TTC549 (cell line): ENCODE measurements at regions not wholly inside any gene's neighbourhood (a gene's known extent, or its start where the extent isn't known, plus 50 kb on each side); places are given as distances from the start of the nearest gene placed in this dataset.
"Not testable (repeated sequence)": the region's sequence is repeated elsewhere in the genome, so short reads cannot be mapped to it uniquely, and the experiment has no call there.

Experiments
- FAIRE-seq: peaks from 2 replicates; lab custom pipeline; 2012; peaks lifted over from hg19 to GRCh38; lab: Jason Lieb, UNC

DNA sequence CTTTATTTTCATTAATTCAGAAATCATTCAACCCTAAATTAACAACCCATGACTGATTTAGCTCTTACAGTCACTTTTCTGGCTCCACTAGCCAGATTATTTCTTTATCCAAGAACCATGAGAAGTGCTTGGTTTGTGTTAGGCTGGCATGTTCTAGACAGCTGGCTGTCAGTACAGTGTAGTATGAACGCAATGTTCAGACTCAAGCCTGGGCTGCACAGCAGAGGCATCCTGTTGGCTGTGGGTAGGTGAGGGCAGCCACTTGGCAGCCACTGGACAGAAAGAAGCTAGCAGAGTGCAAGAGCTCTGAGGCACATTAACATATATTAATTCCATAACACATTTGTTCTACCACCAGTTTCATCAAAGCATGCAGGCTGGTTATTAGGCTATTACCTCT, 522.9 kb upstream of the FSHR start:
- FAIRE-seq, result no peak

DNA sequence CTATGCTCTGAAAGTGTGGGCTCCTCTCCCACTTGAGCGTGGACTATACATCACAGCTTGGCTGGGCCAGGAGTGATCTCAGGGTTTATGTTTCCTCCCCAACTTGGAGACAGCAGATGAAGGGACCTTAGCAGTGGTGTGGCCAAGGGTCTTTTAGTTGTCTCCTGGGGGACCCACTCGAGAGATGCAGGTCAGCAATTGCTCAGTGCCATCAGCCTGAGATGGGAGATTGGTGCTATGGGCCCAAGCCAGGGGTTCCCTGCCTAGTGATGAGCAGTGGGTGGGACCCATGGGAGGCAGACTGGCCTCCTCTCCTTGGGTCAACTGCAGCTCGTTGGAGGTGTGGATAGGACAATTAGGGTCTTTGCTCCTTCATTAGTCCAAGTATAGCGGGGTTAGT, 510.5 kb upstream of the FSHR start:
- FAIRE-seq, result no peak

DNA sequence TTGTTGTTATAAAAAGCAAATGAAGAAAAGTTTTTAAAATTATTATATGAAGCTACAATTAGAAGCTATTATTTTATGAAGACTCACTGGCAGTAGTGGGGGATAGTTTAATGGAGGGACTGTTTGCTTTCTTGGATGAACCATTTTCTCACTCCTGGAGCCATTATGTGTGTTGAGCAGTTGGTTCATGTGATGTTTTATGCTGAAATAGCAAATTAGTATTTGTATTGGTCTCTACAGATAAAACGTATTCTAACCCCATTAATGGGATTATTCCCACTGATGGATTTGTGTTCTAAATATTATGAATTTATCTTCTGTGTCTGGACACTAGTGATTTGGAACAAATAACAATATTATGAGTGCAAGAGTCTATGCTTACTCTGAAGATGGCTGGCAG, 507.5 kb upstream of the FSHR start:
- no peak for FAIRE-seq

DNA sequence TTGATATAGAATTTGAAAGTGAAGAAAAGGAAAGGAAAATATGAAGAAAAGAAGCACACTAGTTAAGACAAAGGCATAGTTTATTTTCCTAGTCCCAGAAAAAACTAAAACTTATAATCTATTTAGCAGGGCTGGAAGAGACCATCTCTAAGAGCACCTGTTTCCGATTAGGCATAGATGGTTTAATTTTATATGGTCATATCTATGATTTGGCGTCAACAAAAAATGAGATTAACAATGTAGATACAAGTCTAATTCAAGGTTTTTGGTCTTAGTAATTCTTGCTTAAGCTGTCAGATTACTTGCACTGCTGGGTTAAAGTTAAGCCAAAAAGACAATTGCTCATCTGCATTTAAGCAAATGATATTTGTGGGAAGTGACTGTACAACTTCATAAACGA, 502.5 kb upstream of the FSHR start:
- no peak for FAIRE-seq

DNA sequence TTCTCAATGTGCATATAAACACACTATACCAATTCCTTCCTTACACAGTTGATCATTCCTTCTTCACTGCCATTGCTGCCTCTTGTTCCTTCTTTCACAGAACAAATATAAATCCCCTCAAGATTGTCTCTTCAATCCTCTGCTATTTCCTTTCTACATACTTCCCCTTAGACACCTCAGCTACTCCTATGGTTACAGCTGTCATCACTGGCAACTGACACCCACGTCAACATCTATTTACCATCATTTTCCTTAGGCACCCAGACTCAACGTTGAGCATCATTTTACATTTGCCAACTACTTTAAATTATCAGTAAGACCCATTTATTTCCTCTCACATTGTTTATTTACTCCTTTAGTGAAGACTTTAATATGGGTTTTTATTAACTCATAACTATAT, 488.8 kb upstream of the FSHR start:
- FAIRE-seq, result no peak

DNA sequence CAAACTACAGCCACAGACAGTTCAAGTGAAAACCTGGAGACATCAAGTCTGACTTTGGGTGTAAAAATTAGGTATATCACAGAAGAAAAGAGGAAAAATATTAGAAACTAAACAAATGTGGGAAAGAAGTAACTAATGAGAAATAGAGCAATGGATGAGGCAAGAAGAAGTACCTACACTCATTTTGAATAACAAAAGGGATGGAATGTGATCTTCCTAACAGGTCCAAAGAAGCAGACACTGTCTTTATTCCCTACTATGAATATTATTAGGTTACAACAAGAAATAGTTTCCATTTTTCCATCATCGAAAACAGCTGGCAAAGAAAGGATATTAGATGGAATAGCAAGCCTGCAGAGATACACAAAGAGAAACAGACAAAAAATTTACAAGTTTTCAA, 486.3 kb upstream of the FSHR start:
- FAIRE-seq, result no peak

DNA sequence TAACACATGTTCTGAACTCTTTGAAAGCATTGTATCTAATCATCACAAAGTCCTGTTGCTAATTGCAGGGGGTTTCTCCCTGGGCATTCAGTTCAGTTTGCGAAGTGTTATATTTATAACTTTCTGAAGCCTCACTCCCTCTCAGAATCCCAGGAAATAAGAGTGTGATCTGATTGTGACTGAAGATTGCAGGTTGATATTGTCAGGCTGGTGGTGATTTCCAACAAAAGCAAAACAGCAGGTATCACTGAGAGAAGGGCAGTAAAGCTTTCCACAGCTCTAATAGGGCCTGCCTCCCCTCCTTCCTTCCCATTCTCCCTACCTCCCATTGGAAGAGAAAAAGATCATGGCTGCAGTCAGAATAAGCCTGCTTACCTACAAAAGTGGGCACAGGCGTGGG, 466.7 kb upstream of the FSHR start:
- no peak for FAIRE-seq

DNA sequence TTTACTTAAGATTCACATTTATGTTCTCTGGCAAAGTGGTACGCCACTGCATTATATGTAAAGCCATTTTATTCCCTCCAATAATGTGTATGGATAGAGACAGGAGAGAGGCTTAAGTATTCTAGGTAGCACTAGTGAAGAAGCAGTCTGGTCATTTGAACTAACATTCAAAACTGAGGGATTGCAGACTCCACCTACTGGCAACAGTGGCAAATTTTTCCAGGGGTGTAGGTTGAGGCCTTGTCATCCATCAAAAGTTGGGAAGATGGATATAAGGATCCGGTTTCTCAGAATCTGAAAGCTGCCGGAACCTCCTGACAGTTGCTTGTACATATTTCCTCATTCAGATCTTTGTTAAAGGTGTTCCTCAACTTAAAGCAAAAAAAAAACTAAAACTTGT, 465.5 kb upstream of the FSHR start:
- FAIRE-seq, result no peak

DNA sequence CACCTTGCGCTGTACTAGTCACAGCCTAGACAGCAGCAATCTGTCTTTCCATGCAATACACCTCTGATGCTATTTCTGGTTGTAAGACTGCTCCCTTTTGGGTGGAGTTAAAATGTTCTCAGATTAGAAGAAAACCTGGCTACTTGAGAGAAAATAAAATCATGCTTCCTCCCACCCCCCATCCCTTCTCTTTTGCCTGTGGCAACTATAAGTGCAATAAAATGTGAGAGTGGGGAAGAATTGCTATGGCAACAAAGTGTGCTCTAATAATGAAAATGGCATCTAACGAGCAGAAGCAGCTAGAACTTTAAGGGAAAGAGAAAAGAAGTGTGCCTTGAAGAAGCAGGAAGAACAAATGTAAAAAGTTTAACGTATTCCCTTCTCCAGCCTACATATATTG, 464.2 kb upstream of the FSHR start:
- FAIRE-seq, result no peak

DNA sequence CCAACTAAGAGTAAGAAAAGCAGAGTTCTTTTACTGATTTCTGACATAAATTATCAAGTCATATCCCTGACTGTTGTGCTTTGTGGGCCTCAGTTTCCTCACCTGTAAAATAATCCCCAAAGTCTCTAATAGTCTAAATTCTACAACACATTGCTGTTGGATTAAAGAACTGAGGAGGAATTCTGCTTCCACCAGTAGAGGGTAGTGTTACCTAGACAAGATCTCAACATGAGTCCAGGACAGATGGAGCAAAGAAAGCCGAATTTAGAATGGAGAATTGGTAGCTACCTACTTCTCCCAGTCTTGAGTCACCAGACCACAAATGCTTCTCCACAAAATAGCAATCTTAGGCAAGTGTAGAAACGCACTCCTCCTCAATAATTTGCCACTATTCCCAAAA, 462.5 kb upstream of the FSHR start:
- FAIRE-seq, result no peak

DNA sequence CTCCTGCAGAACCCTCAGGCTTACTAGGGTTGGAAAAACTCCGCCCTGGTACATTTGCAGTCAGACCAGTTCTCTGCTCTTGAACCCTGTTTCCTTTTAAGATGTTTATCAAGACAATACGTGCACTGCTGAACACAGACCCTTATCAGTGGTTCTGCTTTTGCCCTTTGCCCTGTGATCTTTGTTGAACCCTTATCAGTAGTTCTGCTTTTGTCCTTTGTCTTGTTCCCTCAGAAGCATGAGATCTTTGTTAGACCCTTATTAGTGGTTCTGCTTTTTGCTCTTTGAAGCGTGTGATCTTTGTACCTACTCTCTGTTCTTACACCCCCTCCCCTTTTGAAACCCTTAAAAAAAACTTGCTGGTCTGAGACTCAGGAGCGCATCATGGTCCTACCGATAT, 457.5 kb upstream of the FSHR start:
- FAIRE-seq, result not testable (repeated sequence)

DNA sequence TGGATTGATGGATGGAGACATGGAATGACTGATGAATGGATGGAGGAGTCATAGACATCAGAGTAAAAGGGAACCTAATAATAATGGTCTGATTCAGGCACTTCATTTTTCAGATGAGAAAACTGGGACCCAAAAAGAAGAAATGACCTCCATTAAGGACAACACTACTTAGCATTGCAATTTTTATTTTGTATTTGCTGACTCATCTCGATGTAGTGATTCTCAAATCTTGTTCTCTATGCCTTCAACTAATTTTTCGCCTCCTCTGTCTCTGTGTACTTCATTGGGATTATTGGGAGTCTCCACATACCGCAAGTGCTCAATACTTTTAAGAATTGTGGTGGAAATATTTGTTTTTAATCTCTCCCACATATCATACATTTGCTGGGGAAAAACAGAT, 446.2 kb upstream of the FSHR start:
- FAIRE-seq, result no peak

DNA sequence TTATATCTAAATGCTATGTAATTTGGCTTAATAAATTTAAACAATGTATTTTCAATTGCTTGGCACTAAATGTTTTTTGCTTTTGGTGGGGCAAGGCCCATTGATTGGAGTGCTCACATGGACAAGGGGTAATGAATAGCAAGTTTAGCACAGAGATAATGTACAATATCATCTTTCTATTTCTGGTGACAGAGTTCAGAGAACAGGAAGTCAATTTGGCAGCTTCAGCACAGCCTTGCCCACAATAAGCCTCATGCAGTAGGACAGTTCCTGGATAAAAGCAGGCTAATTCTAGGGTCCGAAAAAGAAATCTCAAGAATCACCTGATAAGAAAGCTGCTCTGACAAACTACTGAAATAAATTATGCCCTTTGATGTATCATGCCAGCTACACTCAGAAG, 443.9 kb upstream of the FSHR start:
- FAIRE-seq, result no peak

DNA sequence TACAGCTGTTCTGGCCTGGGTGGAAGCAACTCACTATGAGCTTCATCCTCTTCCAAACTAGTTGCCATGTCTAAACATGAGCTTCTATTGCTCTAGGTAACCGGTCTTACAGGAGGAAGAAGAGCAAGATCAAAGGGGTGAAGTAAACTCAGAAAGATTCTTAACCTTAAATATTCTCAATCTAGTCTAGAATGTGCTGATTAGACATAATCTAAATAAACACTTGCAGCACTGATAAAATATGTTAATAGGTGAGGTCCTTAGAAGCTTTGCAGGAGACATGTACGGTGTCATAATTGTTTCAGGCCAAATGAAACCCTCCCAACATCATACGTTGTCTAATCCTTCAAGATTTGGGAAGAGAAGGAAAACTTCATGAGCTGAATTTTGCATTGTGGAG, 431.6 kb upstream of the FSHR start:
- no peak for FAIRE-seq

DNA sequence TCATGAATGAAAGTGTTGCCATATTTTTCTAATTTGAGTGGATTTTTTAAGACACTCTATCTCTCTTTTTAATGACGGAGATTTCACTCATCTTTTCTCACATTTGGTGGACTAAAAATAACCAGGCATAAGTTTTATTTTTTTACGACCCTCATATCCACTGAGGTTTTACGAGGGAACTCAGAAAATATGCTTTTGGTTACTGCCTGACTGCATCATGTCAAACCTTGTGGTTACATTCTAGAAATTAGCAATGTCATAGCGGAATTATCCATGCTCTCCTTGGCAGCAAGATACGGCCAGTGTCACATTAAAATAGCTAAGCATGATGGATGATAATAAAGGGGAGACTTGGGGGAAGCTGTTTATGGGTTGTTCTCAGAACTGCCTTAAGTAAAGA, 428.6 kb upstream of the FSHR start:
- FAIRE-seq, result no peak

DNA sequence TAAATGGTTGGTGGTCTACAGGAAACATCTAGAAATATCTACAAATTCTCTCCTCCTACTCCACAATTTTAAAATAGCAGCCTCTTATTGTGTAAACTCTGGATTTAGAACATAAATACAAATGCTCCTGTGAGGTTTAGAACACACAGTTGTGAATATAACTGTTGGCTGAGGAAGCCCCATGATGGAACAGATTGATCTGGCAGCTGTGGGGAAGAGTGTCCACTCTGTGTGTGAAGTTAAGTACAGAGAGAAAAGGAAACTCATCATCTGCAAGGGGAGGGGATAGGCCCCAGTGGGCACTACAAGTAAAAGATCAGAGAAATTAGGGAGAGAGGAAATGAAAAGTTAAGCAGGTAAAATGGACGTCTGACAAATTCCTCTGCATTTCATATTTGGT, 422.7 kb upstream of the FSHR start:
- no peak for FAIRE-seq

DNA sequence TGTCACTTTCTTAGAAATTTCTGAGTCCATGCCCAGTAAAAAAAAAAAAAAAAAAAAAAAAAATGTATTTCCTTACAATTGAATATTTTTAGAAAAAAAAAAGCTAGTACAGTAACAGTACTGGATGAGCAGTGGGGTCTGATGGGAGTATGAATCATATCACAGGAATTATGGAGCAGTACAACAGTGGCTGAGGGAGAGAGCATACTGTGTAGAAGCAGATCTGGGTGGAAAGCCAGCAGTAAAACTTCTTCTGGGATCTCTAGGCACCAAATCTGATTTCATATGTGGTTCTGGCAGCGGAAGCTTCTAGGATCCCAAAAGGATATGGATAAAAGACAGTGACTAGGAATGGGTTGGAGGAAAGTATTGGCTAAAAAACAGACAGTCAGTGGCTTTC, 414.9 kb upstream of the FSHR start:
- FAIRE-seq, result no peak

DNA sequence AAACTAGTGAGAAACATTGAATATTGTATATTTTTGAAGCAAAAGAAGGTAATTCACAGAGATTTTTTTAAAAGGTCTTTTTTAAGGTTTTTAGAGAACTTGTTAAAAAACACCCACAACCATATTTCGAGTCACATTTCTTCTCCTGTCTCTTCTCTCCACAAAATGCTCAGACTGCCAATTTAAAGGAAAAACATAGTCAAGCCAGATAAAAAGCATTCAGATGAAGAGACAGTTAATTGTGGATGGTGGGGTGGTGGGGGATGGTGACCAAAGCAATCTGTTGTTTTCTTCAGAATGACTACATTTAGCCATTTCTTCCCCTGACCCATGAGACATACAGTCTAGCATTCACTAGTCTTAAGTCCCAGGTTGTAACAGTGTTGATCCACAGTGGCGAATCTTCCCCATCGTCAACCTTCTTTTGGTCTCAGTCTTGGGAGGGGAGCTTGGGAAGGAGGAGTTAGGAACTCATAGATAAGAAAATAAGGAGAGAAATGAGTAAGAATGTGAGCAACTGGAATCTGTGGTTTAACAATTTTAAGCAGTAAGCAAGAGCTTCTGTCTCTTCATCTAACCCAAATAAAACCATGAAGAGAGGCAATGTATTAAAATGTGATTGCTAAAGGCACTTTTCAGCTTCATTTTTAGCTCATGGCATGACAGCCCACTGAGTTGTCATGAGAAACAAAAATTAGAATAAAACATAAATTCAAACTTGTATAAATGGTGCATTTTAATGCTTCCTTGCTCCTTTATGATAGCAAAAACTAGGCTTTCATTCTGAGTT, 413.7 kb upstream of the FSHR start:
- FAIRE-seq, result no peak

DNA sequence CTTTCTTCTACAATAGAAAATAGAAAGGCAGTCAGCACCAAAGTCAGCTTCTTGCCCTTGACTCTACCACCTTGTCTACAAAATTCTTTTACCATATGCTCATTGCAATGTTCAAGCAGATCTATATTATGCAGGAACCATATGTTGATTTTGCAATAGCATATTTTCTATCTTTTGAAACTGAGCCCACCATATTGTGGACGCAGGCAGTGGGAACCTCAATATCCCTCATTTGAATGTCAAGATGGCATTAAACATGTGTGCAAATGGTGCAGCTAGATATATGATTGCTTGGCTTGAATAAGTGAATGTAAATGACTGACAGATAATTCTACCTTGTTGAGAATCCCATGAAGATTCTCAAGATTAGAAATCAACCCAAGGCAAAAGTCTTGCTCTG, 412.7 kb upstream of the FSHR start:
- no peak for FAIRE-seq

DNA sequence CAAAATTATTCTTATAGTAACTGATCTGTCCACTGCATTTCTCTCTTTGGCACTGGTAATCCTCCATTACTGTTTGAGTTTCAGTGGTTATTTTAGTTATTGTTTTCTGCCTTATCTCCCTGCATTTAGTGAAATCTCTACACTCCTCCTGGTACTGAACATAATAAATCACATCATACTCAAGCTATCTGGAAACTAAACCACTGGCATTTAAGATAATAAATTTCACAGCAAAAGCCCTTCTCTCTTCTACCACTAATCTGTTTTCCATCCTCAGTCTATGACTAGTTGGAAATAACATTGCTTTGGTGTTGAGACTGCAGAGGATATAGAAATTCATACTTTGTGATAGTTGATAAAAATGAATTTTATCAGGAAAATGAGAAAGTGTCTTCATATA, 399.3 kb upstream of the FSHR start:
- no peak for FAIRE-seq

DNA sequence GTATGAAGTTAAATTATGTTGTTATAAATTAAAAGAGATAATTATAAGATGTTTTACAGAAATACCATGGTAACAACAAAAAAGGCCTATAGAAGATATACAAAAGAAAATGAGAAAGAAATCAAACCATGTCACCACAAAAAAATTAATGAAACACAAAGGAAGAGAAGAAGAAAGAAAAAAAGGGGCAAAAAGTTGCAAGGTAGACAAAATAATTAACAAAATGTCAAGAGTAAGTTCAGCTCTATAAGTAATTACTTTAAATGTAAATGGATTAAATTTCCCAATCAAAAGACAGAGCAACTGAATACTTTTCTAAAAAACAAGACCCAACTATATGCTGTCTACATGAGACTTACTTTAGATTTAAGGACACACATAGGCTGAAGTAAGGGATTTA, 378.4 kb upstream of the FSHR start:
- no peak for FAIRE-seq

DNA sequence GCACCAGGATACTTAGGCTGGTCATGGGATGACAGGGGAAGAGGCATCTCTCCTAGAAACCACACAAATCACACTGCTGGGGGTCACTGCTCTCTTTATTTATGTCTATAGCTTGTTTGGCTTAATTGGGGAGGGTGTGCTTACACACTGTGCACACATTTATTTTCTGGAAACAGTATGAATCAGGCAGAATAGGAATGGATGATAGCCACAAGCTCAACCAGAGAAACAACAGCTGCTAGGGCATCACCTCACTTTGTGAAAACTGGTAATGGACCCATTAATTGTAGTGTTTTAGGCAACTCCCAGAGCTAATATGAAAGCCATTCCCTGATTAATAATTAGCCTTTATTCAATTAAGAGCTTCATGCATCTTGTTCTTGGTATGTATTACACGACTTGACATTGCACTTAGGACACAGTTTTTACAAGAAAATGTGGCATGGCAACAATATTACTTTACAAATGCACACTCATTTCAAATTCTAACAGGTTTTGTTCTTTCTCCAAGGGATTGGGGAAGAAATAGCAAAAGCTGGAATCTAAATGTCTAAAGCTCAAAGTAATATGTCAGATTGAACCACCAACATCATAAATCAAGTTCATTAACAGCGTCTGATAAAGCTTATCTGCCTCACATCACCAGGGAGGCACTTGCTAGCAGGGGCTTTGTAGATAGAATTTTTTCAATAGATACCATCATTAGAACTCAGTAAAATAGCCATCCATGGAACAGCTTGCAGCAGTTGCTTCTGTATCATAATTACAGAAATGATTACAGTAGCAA, 361.9 kb upstream of the FSHR start:
- FAIRE-seq, result no peak

DNA sequence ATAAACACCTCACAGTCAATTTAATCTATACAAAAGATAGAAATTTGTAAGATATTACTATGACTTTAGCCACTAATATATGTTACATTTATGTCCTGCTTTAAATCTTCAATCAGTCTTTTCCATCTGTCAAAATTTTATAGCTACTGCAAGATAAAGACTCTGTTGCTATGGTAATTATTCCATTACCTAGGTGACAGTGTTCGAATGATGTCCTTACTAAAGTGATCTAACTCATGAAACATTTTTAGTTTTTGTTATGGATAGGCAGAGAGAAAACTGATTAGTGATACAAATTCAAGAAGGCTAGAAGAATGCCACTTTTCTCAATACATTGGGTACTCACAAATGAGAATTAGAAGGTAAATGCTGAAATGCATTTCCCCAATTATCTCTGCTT, 359.9 kb upstream of the FSHR start:
- FAIRE-seq, result no peak

DNA sequence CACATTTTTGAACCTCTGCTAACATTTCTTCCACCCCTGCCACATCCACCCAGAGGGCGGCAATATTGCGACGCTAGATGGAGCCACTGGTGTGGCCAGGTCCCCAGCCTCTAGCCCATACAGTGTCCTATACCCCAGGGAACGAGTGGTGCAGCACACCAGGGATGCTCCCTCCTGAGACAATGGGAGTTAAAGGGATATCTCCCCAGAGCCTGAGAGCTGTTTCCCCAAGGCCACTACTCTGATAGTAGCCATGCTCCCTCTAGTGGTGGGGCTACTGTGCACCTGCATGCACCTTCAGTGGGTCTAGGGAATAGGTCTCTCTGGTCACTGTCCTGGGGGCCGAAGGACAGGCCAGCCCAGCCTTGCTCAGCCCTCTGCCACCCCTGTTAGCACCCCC, 336.4 kb upstream of the FSHR start:
- no peak for FAIRE-seq
